Brain pericyte (primary cell): ENCODE measurements at regions not wholly inside any gene's neighbourhood (a gene's known extent, or its start where the extent isn't known, plus 50 kb on each side); places are given as distances from the start of the nearest gene placed in this dataset.
"Not testable (repeated sequence)": the region's sequence is repeated elsewhere in the genome, so short reads cannot be mapped to it uniquely, and the experiment has no call there.

Source experiments
- DNase-seq: peaks from one replicate; pipeline ENCODE4 v3.0.0-alpha.2; 2012; ENCODE audit warnings: low read depth, low spot score

GRCh38 chr22:45061332-45061731, 51.5 kb upstream of the PHF21B start:
- DNase-seq, result no peak

- peak; percentile 15 for DNase-seq
Measured at GRCh38 chr22:45064313-45065278, 54.8 kb upstream of the PHF21B start.

- no peak for DNase-seq
Measured at GRCh38 chr22:45065726-45066125, 55.9 kb upstream of the PHF21B start.

GRCh38 chr22:45067731-45068130, 57.9 kb upstream of the PHF21B start:
- DNase-seq, result no peak

GRCh38 chr22:45069925-45070324, 60.1 kb upstream of the PHF21B start:
- DNase-seq, result no peak

- no peak for DNase-seq
Measured at GRCh38 chr22:45071618-45072017, 61.8 kb upstream of the PHF21B start.

GRCh38 chr22:45072322-45072903, 62.6 kb upstream of the PHF21B start:
- no peak for DNase-seq

GRCh38 chr22:45073064-45073463, 63.3 kb upstream of the PHF21B start:
- DNase-seq, result no peak

- DNase-seq, result no peak
Measured at GRCh38 chr22:45077286-45077685, 67.5 kb upstream of the PHF21B start.

- DNase-seq, result no peak
Measured at GRCh38 chr22:45077826-45078334, 68.1 kb upstream of the PHF21B start.

- DNase-seq, result no peak
Measured at GRCh38 chr22:45082795-45083194, 73.0 kb upstream of the PHF21B start.

- DNase-seq, result no peak
Measured at GRCh38 chr22:45083659-45084305, 74.0 kb upstream of the PHF21B start.

- DNase-seq, result no peak
Measured at GRCh38 chr22:45084400-45084920, 74.7 kb upstream of the PHF21B start.

- no peak for DNase-seq
Measured at GRCh38 chr22:45087802-45088201, 75.9 kb upstream of the NUP50 start.

GRCh38 chr22:45088576-45088975, 75.1 kb upstream of the NUP50 start:
- no peak for DNase-seq

- DNase-seq, result no peak
Measured at GRCh38 chr22:45090497-45090910, 73.2 kb upstream of the NUP50 start.

- no peak for DNase-seq
Measured at GRCh38 chr22:45091254-45091854, 72.4 kb upstream of the NUP50 start.

- DNase-seq, result not testable (repeated sequence)
Measured at GRCh38 chr22:45091875-45092274, 71.8 kb upstream of the NUP50 start.

GRCh38 chr22:45092644-45093043, 71.1 kb upstream of the NUP50 start:
- no peak for DNase-seq

GRCh38 chr22:45093609-45094008, 70.1 kb upstream of the NUP50 start:
- no peak for DNase-seq

- no peak for DNase-seq
Measured at GRCh38 chr22:45094081-45094720, 69.5 kb upstream of the NUP50 start.
